SK-N-SH (cell line): ENCODE measurements at regions not wholly inside any gene's neighbourhood (a gene's known extent, or its start where the extent isn't known, plus 50 kb on each side); places are given as distances from the start of the nearest gene placed in this dataset.

Experiments
- CTCF ChIA-PET: fragments of 300-600, 350-600 bp; formaldehyde crosslinking; extraction: SDS; loops from one replicate; lab custom pipeline; 2021; lab: Yijun Ruan, JAX
- POLR2A ChIA-PET: fragments of 350-600 bp; sonication (Branson Sonifier 250); formaldehyde crosslinking; extraction: SDS; loops from one replicate; lab custom pipeline; 2020; ENCODE audit warnings: antibody characterized with exemption, inconsistent platforms; lab: Yijun Ruan, JAX
- DNase-seq: peaks from one replicate; pipeline ENCODE4 v3.0.0; 2012
- H2AFZ ChIP-seq: fragments of 200-600 bp; sonication (generic); 2 replicates; pipeline ENCODE4 v1.8.1; 2016; ENCODE audit warnings: antibody characterized with exemption, mild to moderate bottlenecking, low read depth
- H3F3A ChIP-seq: fragments of 200-600 bp; sonication (generic); replicated peaks from 2 replicates; pipeline ENCODE3; 2016; ENCODE audit warnings: antibody characterized with exemption, mild to moderate bottlenecking; ENCODE audit not compliant: insufficient read depth
- H3K27ac ChIP-seq, 2 experiments: fragments of 200-500 bp in 1 of 2; fragments of 200-600 bp in 1 of 2; sonication (Bioruptor generic) in 1 of 2; sonication (generic), shearing (Covaris generic) in 1 of 2; 2 replicates each; pipeline versions ENCODE4 v1.5.1 to v1.6.1; 2014 to 2016; ENCODE audit warnings: low read depth in 2 of 2, inconsistent platforms in 1 of 2, low read length in 1 of 2, mild to moderate bottlenecking in 1 of 2, mixed read lengths in 1 of 2
- H3K27me3 ChIP-seq: fragments of 200-600 bp; sonication (generic), shearing (Covaris generic); 2 replicates; pipeline ENCODE4 v1.6.1; 2016; ENCODE audit warnings: mixed run types; ENCODE audit not compliant: insufficient read depth
- H3K36me3 ChIP-seq, 2 experiments: fragments of 200-500 bp in 1 of 2; fragments of 200-600 bp in 1 of 2; sonication (Bioruptor generic) in 1 of 2; sonication (generic) in 1 of 2; replicated peaks in 1 of 2; 2 replicates each; pipeline versions ENCODE3 to v1.5.1; 2014 to 2016; ENCODE audit warnings: low read length in 1 of 2, mild to moderate bottlenecking in 1 of 2; ENCODE audit not compliant: insufficient read depth in 2 of 2, control insufficient read depth in 1 of 2
- H3K4me1 ChIP-seq, 2 experiments: fragments of 200-500 bp in 1 of 2; fragments of 200-600 bp in 1 of 2; sonication (Bioruptor generic) in 1 of 2; sonication (generic), shearing (Covaris generic) in 1 of 2; 2 replicates each; pipeline versions ENCODE4 v1.5.1 to v1.6.1; 2014 to 2016; ENCODE audit warnings: low read depth in 1 of 2, low read length in 1 of 2, mixed run types in 1 of 2; ENCODE audit not compliant: insufficient read depth in 2 of 2, control insufficient read depth in 1 of 2
- H3K4me2 ChIP-seq: fragments of 200-600 bp; sonication (generic), shearing (Covaris generic); 2 replicates; pipeline ENCODE4 v1.6.1; 2017; ENCODE audit warnings: mixed run types
- H3K4me3 ChIP-seq, 2 experiments: fragments of 200-500 bp in 1 of 2; fragments of 200-600 bp in 1 of 2; sonication (Bioruptor generic) in 1 of 2; sonication (generic), shearing (Covaris generic) in 1 of 2; 2 replicates each; pipeline versions ENCODE4 v1.5.1 to v1.8.1; 2014 to 2016; ENCODE audit warnings: low read depth in 2 of 2, inconsistent platforms in 1 of 2, low read length in 1 of 2, mild to moderate bottlenecking in 1 of 2, mixed read lengths in 1 of 2, moderate library complexity in 1 of 2
- H3K79me2 ChIP-seq: fragments of 200-600 bp; sonication (generic); 2 replicates; pipeline ENCODE4 v1.8.1; 2017; ENCODE audit warnings: mild to moderate bottlenecking; ENCODE audit not compliant: insufficient read depth
- H3K9ac ChIP-seq: fragments of 200-600 bp; sonication (generic); 2 replicates; pipeline ENCODE4 v1.6.1; 2017; ENCODE audit warnings: mixed run types
- H3K9me2 ChIP-seq: fragments of 200-600 bp; sonication (generic); 2 replicates; pipeline ENCODE4 v1.6.1; 2017; ENCODE audit warnings: mixed run types
- H3K9me3 ChIP-seq: fragments of 200-600 bp; sonication (generic); 2 replicates; pipeline ENCODE4 v1.6.1; 2017; ENCODE audit warnings: mixed run types, mild to moderate bottlenecking, moderate library complexity
- H4K20me1 ChIP-seq: fragments of 200-600 bp; sonication (generic); 2 replicates; pipeline ENCODE4 v1.6.1; 2017; ENCODE audit warnings: mild to moderate bottlenecking, mixed run types; ENCODE audit not compliant: insufficient read depth
- CHD2 ChIP-seq: fragments of 150-350 bp; IDR thresholded peaks from 2 replicates; pipeline ENCODE4 v1.6.1; 2018; ENCODE audit warnings: low read length; ENCODE audit not compliant: partially characterized antibody
- EZH2phosphoT487 ChIP-seq: fragments of 200-600 bp; sonication (generic); IDR thresholded peaks from 2 replicates; pipeline ENCODE4 v1.6.1; 2017; ENCODE audit warnings: low read depth, mixed run types, mild to moderate bottlenecking, antibody characterized with exemption, moderate library complexity, borderline replicate concordance
- POLR2AphosphoS5 ChIP-seq: IDR thresholded peaks from 2 replicates; pipeline ENCODE4 v1.6.1; 2012; ENCODE audit warnings: low read depth, low read length
- RXRA ChIP-seq: IDR thresholded peaks from 2 replicates; pipeline ENCODE4 v1.4.0; 2012; ENCODE audit warnings: low read depth, mild to moderate bottlenecking, borderline replicate concordance
- TCF12 ChIP-seq: IDR thresholded peaks from 2 replicates; pipeline ENCODE4 v1.4.0; 2012
- WGBS: methylation state at CpG from one replicate; pipeline ENCODE4 v1.1.6; 2017; ENCODE audit warnings: low lambda C conversion rate; 5-methylcytosine and 5-hydroxymethylcytosine counted together
- TF ChIP-seq, protein P1 (sequence below): IDR thresholded peaks from 2 replicates; pipeline ENCODE4; 2012
- TF ChIP-seq, protein P2 (sequence below): fragments of 200-600 bp; sonication (generic); IDR thresholded peaks from 2 replicates; pipeline ENCODE4 v1.6.1; 2017; ENCODE audit warnings: antibody characterized with exemption, mild to moderate bottlenecking, moderate library complexity
- TF ChIP-seq, protein P3 (sequence below): fragments of 150-350 bp; IDR thresholded peaks from 2 replicates; pipeline ENCODE4 v1.6.1; 2017; ENCODE audit warnings: antibody characterized with exemption, low read length, low read depth, borderline replicate concordance
- TF ChIP-seq, protein P4 (sequence below): IDR thresholded peaks from 2 replicates; pipeline ENCODE4 v1.6.1; 2012; ENCODE audit warnings: mild to moderate bottlenecking, low read depth, low read length, moderate library complexity

DNA sequence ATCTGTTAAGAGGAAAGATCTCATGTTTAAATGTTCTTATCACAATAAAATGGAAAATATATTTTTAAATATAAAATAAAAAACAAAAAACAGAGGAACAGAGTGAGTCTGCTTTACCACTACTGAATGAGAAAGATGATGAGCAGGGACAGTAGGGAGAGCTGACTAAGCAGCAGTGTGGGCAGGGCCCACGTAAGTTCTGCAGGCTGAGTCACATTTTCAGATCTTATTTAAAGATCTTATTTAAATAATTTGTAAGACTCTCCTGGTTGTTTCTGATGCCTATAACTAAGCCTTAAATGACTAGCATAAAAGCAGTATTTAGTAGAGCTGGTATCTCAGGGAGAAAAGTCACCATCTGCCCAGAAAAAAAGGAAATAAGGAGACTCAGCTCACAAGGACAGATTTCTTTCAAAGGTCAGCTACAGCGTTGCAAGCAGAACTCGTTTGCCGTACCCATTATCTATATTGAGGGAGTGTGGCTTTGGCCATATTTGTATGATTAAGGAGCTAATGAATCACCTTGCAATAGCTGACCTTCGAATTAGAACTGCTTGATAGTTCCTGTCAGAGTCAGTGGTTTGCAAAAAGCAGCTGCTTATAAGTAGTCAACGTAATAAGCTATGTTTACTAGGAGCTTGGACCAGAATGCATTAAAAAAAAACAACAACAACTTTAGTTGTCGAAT, 322.1 kb upstream of the CHAC2 start:
- no peaks in the 10 kb centered on the region for H3K27me3 ChIP-seq
- ChIA-PET POLR2A (no interaction called here), CTCF (no interaction called here)
- H3K4me1 ChIP-seq = no peaks in the 10 kb centered on the region
- no peak overlapping the region for H3K9ac ChIP-seq
- H3K4me2 ChIP-seq = peak overlapping the region; percentile 40; the same call in 1 of the 2 replicates
- no peak overlapping the region for H3K27ac ChIP-seq
- H3K79me2 ChIP-seq = no peaks in the 10 kb centered on the region
- no peak for DNase-seq
- no peaks in the 10 kb centered on the region for H3F3A ChIP-seq
- no peaks in the 10 kb centered on the region for H3K36me3 ChIP-seq
- no peaks in the 10 kb centered on the region for H4K20me1 ChIP-seq
- WGBS = 16% methylated on average over 7 of the region's 7 CpGs
- H2AFZ ChIP-seq = peak overlapping the region; percentile 64; the same call in 1 of the 2 replicates
- H3K4me3 ChIP-seq = no peak overlapping the region
- no peaks in the 10 kb centered on the region for H3K9me2 ChIP-seq
- H3K9me3 ChIP-seq = no peaks in the 10 kb centered on the region
- no peak for TF ChIP-seq EZH2phosphoT487
- TF ChIP-seq, protein P1, sequence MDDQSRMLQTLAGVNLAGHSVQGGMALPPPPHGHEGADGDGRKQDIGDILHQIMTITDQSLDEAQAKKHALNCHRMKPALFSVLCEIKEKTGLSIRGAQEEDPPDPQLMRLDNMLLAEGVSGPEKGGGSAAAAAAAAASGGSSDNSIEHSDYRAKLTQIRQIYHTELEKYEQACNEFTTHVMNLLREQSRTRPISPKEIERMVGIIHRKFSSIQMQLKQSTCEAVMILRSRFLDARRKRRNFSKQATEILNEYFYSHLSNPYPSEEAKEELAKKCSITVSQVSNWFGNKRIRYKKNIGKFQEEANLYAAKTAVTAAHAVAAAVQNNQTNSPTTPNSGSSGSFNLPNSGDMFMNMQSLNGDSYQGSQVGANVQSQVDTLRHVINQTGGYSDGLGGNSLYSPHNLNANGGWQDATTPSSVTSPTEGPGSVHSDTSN = peak; percentile 19; the same call in 1 of the 2 replicates

DNA sequence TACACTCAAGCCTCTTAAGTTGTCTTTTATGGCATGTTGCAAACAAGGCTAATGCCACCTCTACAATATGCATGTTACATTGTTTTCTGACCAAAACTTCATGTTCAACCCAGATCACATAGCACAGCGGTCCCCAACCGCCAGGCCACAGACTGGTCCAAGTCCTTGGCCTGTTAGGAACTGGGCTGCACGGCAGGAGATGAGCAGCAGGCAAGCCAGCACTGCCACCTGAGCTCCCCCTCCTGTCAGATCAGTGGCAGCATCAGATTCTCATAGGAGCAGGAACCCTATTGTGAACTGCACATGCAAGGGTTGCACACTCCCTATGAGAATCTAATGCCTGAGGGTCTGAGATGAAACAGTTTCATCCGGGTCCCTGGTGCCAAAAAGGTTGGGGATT, 324.8 kb upstream of the CHAC2 start:
- Histone ChIP-seq H3K4me2 (no peak overlapping the region), H2AFZ (no peak overlapping the region), H3K27me3 (no peaks in the 10 kb centered on the region), H3K4me3 (no peak overlapping the region), H3K36me3 (no peaks in the 10 kb centered on the region), H3K4me1 (no peaks in the 10 kb centered on the region), H3K9me3 (no peaks in the 10 kb centered on the region), H3K27ac (no peak overlapping the region), H3K79me2 (no peaks in the 10 kb centered on the region), H3K9ac (no peak overlapping the region), H4K20me1 (no peaks in the 10 kb centered on the region), H3K9me2 (no peaks in the 10 kb centered on the region), H3F3A (no peaks in the 10 kb centered on the region)
- ChIA-PET POLR2A (no interaction called here), CTCF (interaction anchor here (1.1 kb wide), 1 partner anchor 10 kb away, joined by 4 read pairs; no protein-coding TSS in a partner anchor)
- no peak for DNase-seq
- TF ChIP-seq EZH2phosphoT487 = no peak
- TF ChIP-seq, protein P2, sequence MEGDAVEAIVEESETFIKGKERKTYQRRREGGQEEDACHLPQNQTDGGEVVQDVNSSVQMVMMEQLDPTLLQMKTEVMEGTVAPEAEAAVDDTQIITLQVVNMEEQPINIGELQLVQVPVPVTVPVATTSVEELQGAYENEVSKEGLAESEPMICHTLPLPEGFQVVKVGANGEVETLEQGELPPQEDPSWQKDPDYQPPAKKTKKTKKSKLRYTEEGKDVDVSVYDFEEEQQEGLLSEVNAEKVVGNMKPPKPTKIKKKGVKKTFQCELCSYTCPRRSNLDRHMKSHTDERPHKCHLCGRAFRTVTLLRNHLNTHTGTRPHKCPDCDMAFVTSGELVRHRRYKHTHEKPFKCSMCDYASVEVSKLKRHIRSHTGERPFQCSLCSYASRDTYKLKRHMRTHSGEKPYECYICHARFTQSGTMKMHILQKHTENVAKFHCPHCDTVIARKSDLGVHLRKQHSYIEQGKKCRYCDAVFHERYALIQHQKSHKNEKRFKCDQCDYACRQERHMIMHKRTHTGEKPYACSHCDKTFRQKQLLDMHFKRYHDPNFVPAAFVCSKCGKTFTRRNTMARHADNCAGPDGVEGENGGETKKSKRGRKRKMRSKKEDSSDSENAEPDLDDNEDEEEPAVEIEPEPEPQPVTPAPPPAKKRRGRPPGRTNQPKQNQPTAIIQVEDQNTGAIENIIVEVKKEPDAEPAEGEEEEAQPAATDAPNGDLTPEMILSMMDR = peak; percentile 18; the same call in 1 of the 2 replicates
- WGBS = 48% methylated on average over 4 of the region's 4 CpGs

DNA sequence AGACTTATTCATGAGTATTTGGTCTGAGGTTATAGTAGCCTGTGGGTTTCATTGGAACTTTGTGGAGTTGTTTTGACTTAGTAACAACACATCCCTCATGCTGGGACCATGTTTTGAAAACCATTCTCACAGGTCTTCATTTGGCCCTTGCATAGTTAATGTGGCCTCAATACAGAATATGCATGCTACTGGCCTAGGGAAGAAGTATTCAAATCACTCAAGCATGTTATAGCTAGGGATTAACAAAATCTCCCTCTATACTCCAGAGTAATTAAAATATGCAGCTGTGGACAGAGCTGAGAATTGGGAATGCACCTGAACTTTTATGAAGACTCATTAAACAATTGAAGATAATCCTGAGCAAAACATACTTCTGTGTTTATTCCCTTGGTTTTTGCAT, 325.5 kb upstream of the CHAC2 start:
- Histone ChIP-seq H3K9me2 (no peaks in the 10 kb centered on the region), H3K27me3 (no peaks in the 10 kb centered on the region), H3K27ac (no peak overlapping the region), H3K36me3 (no peaks in the 10 kb centered on the region), H3K4me3 (no peak overlapping the region), H2AFZ (no peak overlapping the region), H3F3A (no peaks in the 10 kb centered on the region), H3K9me3 (no peaks in the 10 kb centered on the region), H3K9ac (no peak overlapping the region), H3K79me2 (no peaks in the 10 kb centered on the region), H3K4me2 (no peak overlapping the region), H3K4me1 (no peaks in the 10 kb centered on the region), H4K20me1 (no peaks in the 10 kb centered on the region)
- ChIA-PET POLR2A (no interaction called here), CTCF (no interaction called here)
- DNase-seq = no peak
- TF ChIP-seq TCF12 (no peak), CHD2 (no peak), POLR2AphosphoS5 (no peak), RXRA (no peak)
- TF ChIP-seq, protein P3, sequence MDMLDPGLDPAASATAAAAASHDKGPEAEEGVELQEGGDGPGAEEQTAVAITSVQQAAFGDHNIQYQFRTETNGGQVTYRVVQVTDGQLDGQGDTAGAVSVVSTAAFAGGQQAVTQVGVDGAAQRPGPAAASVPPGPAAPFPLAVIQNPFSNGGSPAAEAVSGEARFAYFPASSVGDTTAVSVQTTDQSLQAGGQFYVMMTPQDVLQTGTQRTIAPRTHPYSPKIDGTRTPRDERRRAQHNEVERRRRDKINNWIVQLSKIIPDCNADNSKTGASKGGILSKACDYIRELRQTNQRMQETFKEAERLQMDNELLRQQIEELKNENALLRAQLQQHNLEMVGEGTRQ = no peak
- TF ChIP-seq, protein P4, sequence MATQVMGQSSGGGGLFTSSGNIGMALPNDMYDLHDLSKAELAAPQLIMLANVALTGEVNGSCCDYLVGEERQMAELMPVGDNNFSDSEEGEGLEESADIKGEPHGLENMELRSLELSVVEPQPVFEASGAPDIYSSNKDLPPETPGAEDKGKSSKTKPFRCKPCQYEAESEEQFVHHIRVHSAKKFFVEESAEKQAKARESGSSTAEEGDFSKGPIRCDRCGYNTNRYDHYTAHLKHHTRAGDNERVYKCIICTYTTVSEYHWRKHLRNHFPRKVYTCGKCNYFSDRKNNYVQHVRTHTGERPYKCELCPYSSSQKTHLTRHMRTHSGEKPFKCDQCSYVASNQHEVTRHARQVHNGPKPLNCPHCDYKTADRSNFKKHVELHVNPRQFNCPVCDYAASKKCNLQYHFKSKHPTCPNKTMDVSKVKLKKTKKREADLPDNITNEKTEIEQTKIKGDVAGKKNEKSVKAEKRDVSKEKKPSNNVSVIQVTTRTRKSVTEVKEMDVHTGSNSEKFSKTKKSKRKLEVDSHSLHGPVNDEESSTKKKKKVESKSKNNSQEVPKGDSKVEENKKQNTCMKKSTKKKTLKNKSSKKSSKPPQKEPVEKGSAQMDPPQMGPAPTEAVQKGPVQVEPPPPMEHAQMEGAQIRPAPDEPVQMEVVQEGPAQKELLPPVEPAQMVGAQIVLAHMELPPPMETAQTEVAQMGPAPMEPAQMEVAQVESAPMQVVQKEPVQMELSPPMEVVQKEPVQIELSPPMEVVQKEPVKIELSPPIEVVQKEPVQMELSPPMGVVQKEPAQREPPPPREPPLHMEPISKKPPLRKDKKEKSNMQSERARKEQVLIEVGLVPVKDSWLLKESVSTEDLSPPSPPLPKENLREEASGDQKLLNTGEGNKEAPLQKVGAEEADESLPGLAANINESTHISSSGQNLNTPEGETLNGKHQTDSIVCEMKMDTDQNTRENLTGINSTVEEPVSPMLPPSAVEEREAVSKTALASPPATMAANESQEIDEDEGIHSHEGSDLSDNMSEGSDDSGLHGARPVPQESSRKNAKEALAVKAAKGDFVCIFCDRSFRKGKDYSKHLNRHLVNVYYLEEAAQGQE = no peak
- TF ChIP-seq, protein P2 = no peak
